Esophagus (tissue), 2 donors: ENCODE measurements at regions not wholly inside any gene's neighbourhood (a gene's known extent, or its start where the extent isn't known, plus 50 kb on each side); places are given as distances from the start of the nearest gene placed in this dataset.
"Not testable (repeated sequence)": the region's sequence is repeated elsewhere in the genome, so short reads cannot be mapped to it uniquely, and the experiment has no call there.

ENCODE experiments used
- H3K27ac ChIP-seq, 2 donors: one replicate each; pipeline ENCODE4 v1.5.1; 2013; ENCODE audit warnings: low read depth in 2 of 2, mild to moderate bottlenecking in 2 of 2, inconsistent platforms in 1 of 2, low read length in 1 of 2, moderate library complexity in 1 of 2
- H3K27me3 ChIP-seq, 2 donors: one replicate each; pipeline ENCODE4 v1.6.1; 2013; ENCODE audit warnings: low read length in 2 of 2, control low read depth in 1 of 2, mild to moderate bottlenecking in 1 of 2; ENCODE audit not compliant: insufficient read depth in 2 of 2, control insufficient read depth in 1 of 2
- H3K36me3 ChIP-seq, 2 donors: one replicate each; pipeline ENCODE4 v1.6.1; 2013; ENCODE audit warnings: low read length in 1 of 2; ENCODE audit not compliant: control insufficient read depth in 2 of 2, insufficient read depth in 2 of 2
- H3K4me1 ChIP-seq, 2 donors: one replicate each; pipeline ENCODE4 v1.6.1; 2013; ENCODE audit warnings: low read length in 1 of 2; ENCODE audit not compliant: control insufficient read depth in 2 of 2, insufficient read depth in 2 of 2
- H3K4me3 ChIP-seq, 2 donors: one replicate each; pipeline ENCODE4 v1.5.1; 2013; ENCODE audit warnings: low read length in 2 of 2, mild to moderate bottlenecking in 2 of 2, low read depth in 1 of 2, moderate library complexity in 1 of 2
- H3K9me3 ChIP-seq, 2 donors: one replicate each; pipeline ENCODE4 v1.6.1; 2013; ENCODE audit warnings: mild to moderate bottlenecking in 2 of 2, low read depth in 1 of 2, low read length in 1 of 2, moderate library complexity in 1 of 2; ENCODE audit not compliant: control insufficient read depth in 2 of 2, insufficient read depth in 1 of 2
- WGBS, 2 donors: extraction: QIAGEN DNeasy Blood & Tissue Kit; methylation state at CpG; one replicate each; pipeline ENCODE4 v1.1.7; 2013; 5-methylcytosine and 5-hydroxymethylcytosine counted together
- donor health status: healthy with polysubstance abuse.
- donor health status: Bipolar disorder and iron deficiency.

- no peaks in the 10 kb centered on the region for H3K4me1 ChIP-seq
- H3K27me3 ChIP-seq: no peaks in the 10 kb centered on the region
- 83 to 85% methylated on average over 7 of the region's 7 CpGs for WGBS, 2 donors
- H3K27ac ChIP-seq: peak overlapping the region in 1 of 2 donors; percentile 40
- H3K36me3 ChIP-seq: no peaks in the 10 kb centered on the region
- no peak overlapping the region for H3K4me3 ChIP-seq
- H3K9me3 ChIP-seq: no peaks in the 10 kb centered on the region
These were observed 157.4 kb upstream of the TNFAIP3 start for GRCh38 chr6:137709424-137710236.

GRCh38 chr6:137711972-137712371 lies 155.1 kb upstream of the TNFAIP3 start:
- no peak overlapping the region for H3K4me3 ChIP-seq
- H3K4me1 ChIP-seq: no peaks in the 10 kb centered on the region
- H3K27ac ChIP-seq: no peak overlapping the region
- WGBS, 2 donors: 70 to 72% methylated on average over 1 of the region's 1 CpG
- H3K27me3 ChIP-seq: no peaks in the 10 kb centered on the region
- H3K36me3 ChIP-seq: no peaks in the 10 kb centered on the region
- no peaks in the 10 kb centered on the region for H3K9me3 ChIP-seq

DNA sequence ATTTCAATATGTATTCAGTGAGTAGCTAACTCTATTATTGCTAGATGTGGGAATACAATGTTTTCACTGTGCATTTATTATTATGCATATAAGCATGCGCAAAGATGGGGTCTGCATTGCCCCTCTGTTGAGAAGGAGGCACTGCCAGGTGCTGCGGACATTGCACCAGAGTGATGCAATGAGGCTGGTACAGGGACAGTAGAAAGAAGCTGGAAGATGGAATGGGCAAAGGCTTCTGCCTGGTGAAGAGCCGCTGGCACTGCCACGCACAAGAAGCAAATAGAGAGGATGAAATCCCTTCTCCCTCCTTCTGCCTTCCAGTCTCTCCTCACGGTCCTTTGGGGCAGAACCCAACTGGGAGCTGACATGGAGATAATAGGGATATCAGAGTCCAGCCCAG lies 154.5 kb upstream of the TNFAIP3 start:
- Histone ChIP-seq H3K4me1 (no peaks in the 10 kb centered on the region), H3K9me3 (no peaks in the 10 kb centered on the region), H3K36me3 (no peaks in the 10 kb centered on the region), H3K27ac (no peak overlapping the region), H3K4me3 (no peak overlapping the region), H3K27me3 (no peaks in the 10 kb centered on the region)
- WGBS, 2 donors: 95 to 98% methylated on average over 5 of the region's 5 CpGs

GRCh38 chr6:137715589-137716045 lies 151.4 kb upstream of the TNFAIP3 start:
- no peak overlapping the region for H3K27ac ChIP-seq
- H3K4me3 ChIP-seq: no peak overlapping the region
- no peaks in the 10 kb centered on the region for H3K9me3 ChIP-seq
- WGBS, 2 donors: 67 to 69% methylated on average over 4 of the region's 4 CpGs
- no peaks in the 10 kb centered on the region for H3K36me3 ChIP-seq
- H3K4me1 ChIP-seq: no peaks in the 10 kb centered on the region
- no peaks in the 10 kb centered on the region for H3K27me3 ChIP-seq

- 75 to 76% methylated on average over 7 of the region's 7 CpGs for WGBS, 2 donors
- no peak overlapping the region for H3K4me3 ChIP-seq
- H3K27me3 ChIP-seq: no peaks in the 10 kb centered on the region
- no peaks in the 10 kb centered on the region for H3K9me3 ChIP-seq
- no peak overlapping the region for H3K27ac ChIP-seq
- H3K4me1 ChIP-seq: no peaks in the 10 kb centered on the region
- H3K36me3 ChIP-seq: no peaks in the 10 kb centered on the region
These were observed 149.7 kb upstream of the TNFAIP3 start for GRCh38 chr6:137717074-137718073.

DNA sequence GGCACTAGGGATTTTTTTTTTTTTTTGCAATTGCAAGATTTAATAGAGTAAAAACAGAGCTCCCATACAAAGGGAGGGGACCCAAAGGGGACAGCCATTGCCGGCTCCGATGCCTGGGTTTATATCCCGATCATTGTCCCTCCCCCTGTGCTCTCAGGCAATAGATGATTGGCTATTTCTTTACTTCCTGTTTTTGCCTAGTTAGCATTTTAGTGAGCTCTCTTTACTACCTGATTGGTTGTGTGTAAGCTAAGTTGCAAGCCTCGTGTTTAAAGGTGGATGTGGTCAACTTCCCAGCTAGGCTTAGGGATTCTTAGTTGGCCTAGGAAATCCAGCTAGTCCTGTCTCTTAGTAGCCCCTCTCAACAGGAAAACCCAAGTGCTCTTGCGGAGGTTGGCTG lies 148.2 kb upstream of the TNFAIP3 start:
- H3K4me3 ChIP-seq, H3K27me3 ChIP-seq, H3K9me3 ChIP-seq, H3K36me3 ChIP-seq, H3K4me1 ChIP-seq, H3K27ac ChIP-seq: not testable (repeated sequence)
- WGBS, 2 donors: 93 to 94% methylated on average over 5 of the region's 5 CpGs

DNA sequence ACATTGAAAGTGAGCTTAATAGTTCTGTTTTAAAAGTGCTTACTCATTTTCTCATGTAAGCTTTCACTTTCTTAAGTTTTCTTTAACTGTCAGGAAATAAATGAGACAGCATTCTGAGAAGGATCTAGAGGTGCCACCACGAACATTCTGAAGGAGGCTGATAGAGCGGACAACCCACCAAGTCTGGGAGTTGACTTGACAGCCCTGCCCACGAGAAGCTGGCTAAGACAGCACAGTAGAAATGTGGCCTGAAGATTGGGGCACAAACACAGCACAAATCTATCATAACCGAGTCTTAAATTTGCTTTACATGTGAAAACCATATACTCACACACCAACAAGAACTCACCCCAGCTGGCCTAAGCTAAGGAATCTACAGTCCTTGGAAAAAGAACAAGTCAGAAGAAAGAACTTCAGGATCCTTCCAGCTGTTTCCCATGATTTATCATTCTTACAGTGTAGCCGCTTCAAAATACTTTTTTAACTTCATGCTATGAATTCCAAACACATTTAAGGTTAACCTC lies 144.2 kb upstream of the TNFAIP3 start:
- H3K4me3 ChIP-seq: no peak overlapping the region
- H3K27ac ChIP-seq: no peak overlapping the region
- no peaks in the 10 kb centered on the region for H3K36me3 ChIP-seq
- no peaks in the 10 kb centered on the region for H3K4me1 ChIP-seq
- WGBS, 2 donors: 72 to 75% methylated on average over 5 of the region's 5 CpGs
- no peaks in the 10 kb centered on the region for H3K27me3 ChIP-seq
- H3K9me3 ChIP-seq: no peaks in the 10 kb centered on the region

- 65 to 68% methylated on average over 4 of the region's 4 CpGs for WGBS, 2 donors
- no peak overlapping the region for H3K27ac ChIP-seq
- peaks cover 0 to 1% of the 10 kb centered on the region in 2 donors for H3K4me1 ChIP-seq
- H3K36me3 ChIP-seq: no peaks in the 10 kb centered on the region
- H3K9me3 ChIP-seq: no peaks in the 10 kb centered on the region
- H3K27me3 ChIP-seq: no peaks in the 10 kb centered on the region
- H3K4me3 ChIP-seq: no peak overlapping the region
These were observed 143.6 kb upstream of the TNFAIP3 start for GRCh38 chr6:137723273-137724017.

- Histone ChIP-seq H3K4me3 (no peak overlapping the region), H3K27ac (no peak overlapping the region), H3K27me3 (no peaks in the 10 kb centered on the region), H3K36me3 (no peaks in the 10 kb centered on the region), H3K9me3 (no peaks in the 10 kb centered on the region), H3K4me1 (peaks cover 0 to 3% of the 10 kb centered on the region in 2 donors)
- 67 to 74% methylated on average over 3 of the region's 3 CpGs for WGBS, 2 donors
These were observed 143.0 kb upstream of the TNFAIP3 start for GRCh38 chr6:137724018-137724403.
